ENCODE measurements at regions not wholly inside any gene's neighbourhood (a gene's known extent, or its start where the extent isn't known, plus 50 kb on each side); places are given as distances from the start of the nearest gene placed in this dataset.

DNA sequence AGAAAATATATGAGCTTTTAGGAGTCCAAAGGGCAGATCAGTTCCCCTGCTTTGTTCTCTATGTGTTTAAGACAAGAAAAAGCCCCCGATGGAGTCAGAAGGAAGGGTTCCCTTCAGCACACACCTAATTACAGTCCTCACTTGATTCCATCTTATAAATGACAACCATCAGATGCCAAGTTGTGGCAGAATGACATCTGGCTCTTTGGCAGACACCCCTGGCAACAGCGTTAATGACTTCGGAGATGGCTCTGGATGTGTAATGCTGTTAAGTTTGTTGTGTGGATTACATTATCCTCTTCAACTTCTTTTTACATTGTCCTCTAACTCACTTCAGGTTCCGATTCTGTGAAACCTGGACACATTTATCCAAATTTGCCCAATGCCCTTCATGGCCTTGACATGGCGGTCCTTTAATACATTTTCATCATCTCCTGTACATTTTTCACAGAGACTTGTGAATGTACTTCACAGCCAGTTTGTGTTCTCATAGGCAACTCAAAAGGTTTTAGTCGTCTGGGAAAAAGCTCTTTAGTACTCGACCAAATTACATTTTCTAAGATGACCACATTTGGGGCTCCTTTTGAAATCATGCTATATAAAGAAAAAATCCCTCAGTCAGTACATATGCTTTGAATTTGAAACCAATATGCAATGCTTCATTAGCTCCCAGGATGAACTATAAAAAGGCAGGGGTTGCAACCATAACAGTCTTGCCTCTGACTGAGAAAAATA is 667.8 kb downstream of the NOVA1 start:
- TF ChIP-seq POLR2A (IDR thresholded peaks at IDR 0.05; ENCODE audit: low read length) (no peak), GATA1 (IDR thresholded peaks at IDR 0.05; ENCODE audit: low read depth, low read length) (no peak)
